Kidney (tissue), 13 donors: ENCODE measurements at regions not wholly inside any gene's neighbourhood (a gene's known extent, or its start where the extent isn't known, plus 50 kb on each side); places are given as distances from the start of the nearest gene placed in this dataset.

Experiments used
- DNase-seq, 5 donors: peaks; one replicate each; pipeline ENCODE4 v3.0.0-alpha.2; 2013 to 2020
- FAIRE-seq: peaks from 2 replicates; lab custom pipeline; 2012; peaks lifted over from hg19 to GRCh38; lab: Jason Lieb, UNC
- H3K27ac ChIP-seq, 2 donors: one replicate each; pipeline ENCODE4 v1.7.0; 2013; ENCODE audit warnings: low read depth in 2 of 2, low read length in 2 of 2, inconsistent platforms in 1 of 2
- H3K27me3 ChIP-seq: one replicate; pipeline ENCODE4 v1.7.1; 2013; ENCODE audit warnings: low read length, inconsistent platforms; ENCODE audit not compliant: control insufficient read depth, insufficient read depth
- H3K36me3 ChIP-seq, 3 donors: one replicate each; pipeline versions ENCODE4 v1.7.0 to v1.7.1; 2013; ENCODE audit warnings: low read length in 3 of 3, control low read depth in 1 of 3, inconsistent platforms in 1 of 3; ENCODE audit not compliant: insufficient read depth in 3 of 3, control insufficient read depth in 2 of 3
- H3K4me1 ChIP-seq, 3 donors: one replicate each; pipeline versions ENCODE4 v1.7.0 to v1.7.1; 2013; ENCODE audit warnings: low read length in 3 of 3, inconsistent platforms in 1 of 3, low read depth in 1 of 3; ENCODE audit not compliant: control insufficient read depth in 2 of 3, insufficient read depth in 2 of 3
- H3K4me3 ChIP-seq, 3 donors: one replicate each; pipeline versions ENCODE4 v1.7.0 to v1.8.1; 2013; ENCODE audit warnings: low read length in 3 of 3, control low read depth in 1 of 3, inconsistent platforms in 1 of 3
- H3K9ac ChIP-seq, 3 donors: one replicate each; pipeline versions ENCODE4 v1.7.0 to v1.7.1; 2013; ENCODE audit warnings: low read length in 3 of 3, control low read depth in 1 of 3, inconsistent platforms in 1 of 3
- H3K9me3 ChIP-seq, 3 donors: one replicate each; pipeline versions ENCODE4 v1.7.0 to v1.7.1; 2013; ENCODE audit warnings: low read length in 3 of 3, control low read depth in 1 of 3, inconsistent platforms in 1 of 3; ENCODE audit not compliant: control insufficient read depth in 2 of 3, insufficient read depth in 1 of 3
- CTCF ChIP-seq: IDR thresholded peaks from 3 replicates; pipeline ENCODE4 v1.5.1; 2012; ENCODE audit warnings: mild to moderate bottlenecking, moderate library complexity, borderline replicate concordance; ENCODE audit not compliant: insufficient read depth; ENCODE audit errors: extremely low read depth
- intact Hi-C: fragments of 100-400 bp; cut with DNase I; formaldehyde crosslinking; loops from one replicate; pipeline ENCODE4 v1.11.1; 2022
- donor health status: control.
- donor health status: control.
- donor health status: control.
- donor health status: control.
- donor health status: control.
- donor health status: DM: yes; HTN: yes; CAD: no.
- donor health status: Normal renal cell carcinoma (clear cell type).

GRCh38 chr3:24639481-24640329 lies 145.1 kb upstream of the THRB start:
- no peak overlapping the region for H3K9ac ChIP-seq
- H3K27me3 ChIP-seq: no peaks in the 10 kb centered on the region
- H3K4me3 ChIP-seq: no peak overlapping the region
- no peaks in the 10 kb centered on the region for H3K9me3 ChIP-seq
- DNase-seq: no peak
- peaks cover 0 to 3% (median 2%) of the 10 kb centered on the region in 3 donors for H3K4me1 ChIP-seq
- no peak overlapping the region for H3K27ac ChIP-seq
- intact Hi-C loops: no loop called here
- no peaks in the 10 kb centered on the region for H3K36me3 ChIP-seq
- TF ChIP-seq CTCF: no peak
- no peak for FAIRE-seq

GRCh38 chr3:24640330-24640877 lies 145.8 kb upstream of the THRB start:
- Histone ChIP-seq H3K4me1 (peaks cover 0 to 3% (median 2%) of the 10 kb centered on the region in 3 donors), H3K27me3 (no peaks in the 10 kb centered on the region), H3K9me3 (no peaks in the 10 kb centered on the region), H3K4me3 (no peak overlapping the region), H3K36me3 (no peaks in the 10 kb centered on the region), H3K27ac (no peak overlapping the region), H3K9ac (no peak overlapping the region)
- intact Hi-C loops: no loop called here
- FAIRE-seq: peak; percentile 13
- TF ChIP-seq CTCF: peak; percentile 47
- DNase-seq: peak in 2 of 5 donors; percentile 45 to 47

- no peak for DNase-seq
- no peak for TF ChIP-seq CTCF
- peaks cover 0 to 3% (median 2%) of the 10 kb centered on the region in 3 donors for H3K4me1 ChIP-seq
- no peak for FAIRE-seq
- H3K36me3 ChIP-seq: no peaks in the 10 kb centered on the region
- no peak overlapping the region for H3K27ac ChIP-seq
- no peak overlapping the region for H3K9ac ChIP-seq
- intact Hi-C loops: no loop called here
- no peak overlapping the region for H3K4me3 ChIP-seq
- no peaks in the 10 kb centered on the region for H3K27me3 ChIP-seq
- H3K9me3 ChIP-seq: no peaks in the 10 kb centered on the region
Observed at GRCh38 chr3:24641628-24642027, 147.0 kb upstream of the THRB start.
